NCI-H1048 (cell line): ENCODE measurements at regions not wholly inside any gene's neighbourhood (a gene's known extent, or its start where the extent isn't known, plus 50 kb on each side); places are given as distances from the start of the nearest gene placed in this dataset.
"Not testable (repeated sequence)": the region's sequence is repeated elsewhere in the genome, so short reads cannot be mapped to it uniquely, and the experiment has no call there.

ENCODE experiments used
- DNase-seq: peaks from one replicate; lab custom pipeline; 2025; lab: John Stamatoyannopoulos, UW

DNA sequence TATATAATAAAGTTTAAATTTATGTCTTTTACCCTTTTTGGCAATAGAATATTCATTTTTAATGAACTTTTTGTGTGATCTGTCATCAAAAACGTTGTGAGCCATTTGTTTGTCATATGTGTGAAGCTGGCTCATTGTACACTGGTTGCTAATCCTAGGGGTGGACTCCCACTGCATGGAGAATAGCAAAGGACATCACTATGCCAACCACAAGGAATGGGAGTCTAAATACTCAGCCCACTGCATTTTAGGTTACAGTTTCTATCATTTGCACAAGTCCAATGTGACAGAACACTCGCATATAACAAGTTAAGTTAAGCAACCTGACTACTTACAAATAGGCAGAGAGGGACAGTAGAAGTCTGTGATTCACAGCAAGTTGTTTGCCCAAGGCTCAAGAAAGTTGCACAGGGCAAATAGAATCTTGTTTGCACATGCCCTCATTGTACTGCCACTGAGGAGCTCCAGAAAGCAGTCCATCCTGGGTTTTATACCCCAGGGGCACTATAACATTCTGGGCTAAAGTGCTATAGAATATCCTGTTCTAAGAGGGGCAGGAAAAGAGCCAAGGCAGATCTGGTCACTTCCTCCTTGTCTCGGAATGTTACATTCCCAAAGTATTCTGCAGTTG, 545.9 kb upstream of the GCFC2 start:
- no peak for DNase-seq

DNA sequence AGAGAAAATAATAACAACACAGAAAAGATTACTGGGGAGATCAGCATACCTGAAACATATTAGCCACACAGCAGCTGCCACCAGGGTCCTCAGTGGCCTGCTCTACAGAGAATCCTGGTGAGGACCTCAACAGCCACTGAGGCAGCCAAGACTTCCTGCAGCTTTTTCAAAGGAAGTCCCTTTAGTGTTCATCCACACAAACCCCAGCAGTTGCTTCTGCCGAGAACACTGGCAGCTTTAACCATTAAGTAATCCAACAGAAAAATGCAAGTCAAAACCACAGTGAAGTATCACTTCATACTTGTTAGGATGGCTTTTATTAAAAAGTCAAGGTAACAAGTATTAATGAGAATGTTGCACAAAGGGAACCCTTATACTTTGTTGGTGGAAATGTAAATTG, 542.0 kb upstream of the GCFC2 start:
- DNase-seq: no peak

DNA sequence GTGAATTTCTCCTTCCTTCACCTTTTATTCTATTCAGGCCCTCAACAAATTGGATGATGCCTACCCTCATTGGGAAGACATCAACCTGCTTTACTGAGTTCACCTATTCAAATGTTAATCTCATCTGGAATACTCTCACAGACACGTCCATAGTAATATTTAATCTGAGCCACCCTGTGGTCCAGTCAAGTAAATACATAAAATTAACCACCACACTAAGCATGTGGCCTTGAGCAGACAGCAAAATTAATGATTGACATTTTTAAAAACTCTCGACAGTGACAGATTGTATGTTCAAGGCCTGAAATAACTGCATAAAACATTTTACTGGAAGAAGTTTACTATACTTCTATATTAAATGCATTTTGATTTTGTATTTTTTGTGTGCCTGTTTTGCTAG, 540.6 kb upstream of the GCFC2 start:
- no peak for DNase-seq

DNA sequence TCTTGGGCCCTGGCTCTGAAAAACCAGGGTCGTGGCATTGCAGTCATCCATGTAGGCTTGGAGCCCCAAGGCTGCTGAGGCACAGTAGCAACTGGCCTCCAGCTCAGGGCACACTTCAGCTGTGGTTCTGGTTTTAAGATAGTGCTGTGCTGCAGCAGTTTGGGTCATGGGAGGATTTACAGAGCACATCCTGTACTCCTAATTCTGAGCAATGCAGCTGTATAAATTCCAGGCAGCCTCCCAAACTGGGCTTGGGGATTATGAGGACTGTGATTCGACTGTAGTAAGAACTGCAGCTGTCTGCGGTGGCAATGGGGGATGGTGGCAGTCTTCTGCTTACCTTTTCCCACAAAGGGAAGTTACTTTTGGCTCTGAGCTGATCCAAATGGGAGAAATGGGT, 536.3 kb upstream of the GCFC2 start:
- DNase-seq: no peak

DNA sequence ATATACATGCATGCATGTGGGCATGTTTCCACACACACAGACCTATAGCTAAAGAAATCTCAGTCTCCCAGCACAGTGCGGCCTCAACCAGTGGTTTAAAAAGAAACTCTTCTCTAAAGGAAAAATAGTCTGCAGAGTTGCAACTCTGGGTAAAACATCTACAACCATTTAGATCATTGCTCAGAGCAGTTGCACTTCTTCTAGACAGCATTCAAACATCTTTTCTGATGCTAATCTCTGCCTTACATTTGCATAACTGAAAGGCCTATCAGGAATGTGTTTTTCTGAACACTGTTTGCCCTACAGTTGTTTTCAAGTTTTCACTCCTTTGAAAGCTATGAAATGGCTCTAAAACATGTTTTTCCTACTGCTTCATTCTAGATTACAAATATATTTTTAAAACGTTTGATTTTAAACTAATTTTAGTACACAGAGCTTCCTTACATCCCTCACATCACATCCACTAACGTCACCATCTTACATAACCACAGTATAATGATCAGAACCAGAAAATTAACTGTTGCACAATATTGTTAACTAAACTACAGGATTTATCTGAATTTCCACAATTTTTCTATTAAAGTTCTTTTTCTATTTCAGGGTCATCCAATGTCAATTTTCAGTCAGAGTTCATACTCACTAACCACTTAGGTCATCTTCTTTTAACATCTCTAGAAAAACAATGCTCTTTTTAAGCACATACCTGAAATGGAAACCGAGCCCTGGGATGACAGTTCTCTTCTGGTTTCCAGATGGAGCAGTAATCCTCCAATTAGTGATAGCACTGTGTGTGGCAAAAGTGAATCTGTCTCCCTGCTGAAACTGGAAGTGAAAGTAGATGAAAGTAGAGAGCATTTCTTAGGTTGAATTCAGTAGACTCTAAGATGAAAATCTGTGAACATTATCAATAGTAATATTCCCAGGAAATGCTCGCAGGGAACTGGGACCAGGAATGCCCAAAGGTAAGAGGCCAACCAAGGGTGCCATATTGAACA, 501.6 kb upstream of the GCFC2 start:
- DNase-seq: no peak

DNA sequence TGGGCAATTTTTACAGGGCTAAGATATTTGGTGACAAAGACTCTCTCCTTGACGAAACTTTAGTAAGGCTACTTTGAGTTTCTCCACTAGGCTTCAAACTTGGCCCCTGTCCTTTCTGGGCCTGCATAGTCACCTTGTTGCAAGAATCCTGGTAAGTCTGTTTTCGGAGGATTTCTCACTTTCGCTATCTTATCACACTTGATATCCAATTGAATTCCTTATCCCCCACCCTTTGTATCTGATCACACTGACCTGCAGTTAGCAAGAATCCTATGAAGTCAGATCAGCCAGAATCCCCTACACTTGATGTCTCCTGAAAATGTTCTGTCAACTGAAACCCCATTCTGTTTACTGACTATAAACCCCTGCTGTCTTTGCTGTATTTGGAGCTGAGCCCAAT, 499.8 kb upstream of the GCFC2 start:
- DNase-seq: no peak

DNA sequence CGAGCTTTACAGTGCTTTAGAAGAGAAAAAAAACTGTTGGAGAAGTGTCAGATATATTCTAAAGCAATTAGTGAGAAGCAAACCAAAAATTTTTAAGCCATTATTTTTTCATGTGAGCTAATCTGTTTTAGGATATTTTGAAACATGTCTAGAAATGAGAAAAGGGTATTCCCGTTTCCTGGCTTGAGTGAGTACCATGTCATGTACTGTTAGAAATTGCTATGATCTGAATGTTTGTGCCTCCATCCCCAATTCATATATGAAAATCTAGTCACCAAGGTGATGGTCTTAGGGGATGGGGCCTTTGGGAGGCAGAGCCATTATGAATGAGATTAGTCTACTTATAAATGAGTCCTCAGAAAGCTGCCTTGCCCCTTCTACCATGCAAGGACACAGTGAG, 493.3 kb upstream of the GCFC2 start:
- DNase-seq: no peak

DNA sequence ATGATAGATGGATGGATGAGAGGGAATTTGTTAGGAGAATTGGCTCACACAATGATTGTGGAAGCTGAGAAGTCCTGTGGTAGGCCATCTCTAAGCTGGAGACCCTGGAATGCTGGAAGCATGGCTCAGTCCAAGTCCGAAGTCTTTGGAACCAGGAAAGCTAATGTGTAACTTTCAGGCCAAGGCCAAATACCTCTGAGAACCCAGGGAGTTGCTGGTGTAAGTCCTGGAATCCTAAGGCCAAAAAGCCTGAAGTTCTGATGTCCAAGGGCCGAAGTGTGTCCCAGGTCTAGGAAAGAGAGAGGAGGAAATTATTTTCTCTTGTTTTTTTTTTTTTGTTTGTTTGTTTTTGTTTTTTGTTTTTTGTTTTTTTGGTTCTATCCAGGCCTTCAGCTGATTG, 492.2 kb upstream of the GCFC2 start:
- DNase-seq: no peak

DNA sequence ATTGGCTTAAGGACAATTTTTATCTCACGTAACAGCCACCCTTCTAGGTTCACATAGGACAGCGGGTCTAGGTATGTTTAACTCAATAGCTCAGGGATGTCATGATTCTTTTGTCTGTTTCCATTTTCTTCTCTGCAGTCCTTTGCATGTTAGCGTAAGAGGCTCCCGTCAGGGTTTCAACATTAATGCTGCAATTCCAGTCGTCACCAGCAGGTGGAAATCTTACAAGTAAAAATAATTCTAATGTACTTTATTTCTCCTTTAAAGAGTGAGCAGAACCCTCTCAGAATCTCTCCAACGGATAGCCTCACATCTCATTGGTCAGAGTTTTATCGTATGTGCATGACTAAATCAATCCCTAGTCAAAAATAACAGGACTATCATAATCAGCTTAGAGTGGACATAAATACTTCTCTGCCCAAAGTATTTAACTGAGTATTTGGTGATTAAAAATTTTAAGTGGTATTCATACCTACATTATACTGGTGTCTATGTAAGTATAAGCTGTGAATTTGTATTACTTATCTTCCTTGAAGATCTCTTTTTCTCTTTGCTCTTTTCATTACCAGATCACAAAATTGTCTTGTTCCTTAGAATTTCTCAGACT, 487.2 kb upstream of the GCFC2 start:
- peak; percentile 22 for DNase-seq

DNA sequence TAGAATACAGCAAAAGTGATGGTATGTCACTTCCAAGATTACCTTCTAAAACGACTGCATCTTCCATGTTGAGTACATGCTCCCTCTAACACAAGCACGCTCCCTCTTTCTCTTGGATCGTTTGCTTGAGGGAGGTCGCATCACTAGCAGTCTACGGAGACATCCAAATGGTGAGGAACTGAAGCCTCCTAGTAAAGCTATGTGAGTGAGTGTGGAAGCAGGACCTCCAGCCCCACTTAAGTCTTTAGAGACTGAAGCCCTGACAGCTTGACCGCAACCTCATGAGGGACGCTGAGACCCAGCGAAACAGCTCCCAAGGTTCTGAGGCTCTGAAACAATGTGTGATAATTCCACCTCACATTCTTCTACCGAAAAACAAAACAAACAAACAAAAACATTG, 486.7 kb upstream of the GCFC2 start:
- DNase-seq: no peak

DNA sequence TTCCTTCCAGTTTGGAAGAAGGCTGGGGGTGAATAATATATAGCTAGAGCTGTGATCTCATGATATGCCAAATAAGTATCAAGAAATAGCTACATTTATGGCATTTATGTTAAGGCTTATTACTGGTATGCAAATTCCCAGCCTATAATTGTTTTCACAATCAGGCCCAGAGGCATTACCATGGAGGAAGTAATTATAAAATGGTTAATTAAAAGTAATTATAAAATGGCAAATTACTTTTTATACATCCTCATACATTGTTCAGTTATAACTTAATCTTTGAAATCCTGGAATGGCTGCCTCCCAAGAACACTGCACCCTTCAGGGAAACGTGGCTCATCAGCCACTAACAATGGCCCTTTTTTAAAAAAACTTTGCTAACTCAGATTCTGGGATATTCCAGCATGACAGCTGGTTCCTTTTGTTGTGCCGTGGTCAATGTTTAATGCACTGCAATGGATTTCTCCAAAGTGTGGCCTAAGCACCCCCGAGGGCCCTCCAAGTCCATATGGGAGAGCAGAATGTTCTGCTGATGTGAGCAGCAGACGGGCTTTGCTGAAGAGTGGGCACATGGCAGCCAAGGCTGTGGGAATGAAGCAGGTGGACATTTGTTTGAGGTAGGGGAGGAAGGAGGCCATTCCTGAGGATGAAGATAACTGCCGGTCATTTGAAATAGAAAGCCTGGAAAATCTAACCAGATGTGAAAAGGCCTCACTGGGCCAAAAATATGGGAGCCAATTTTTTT, 483.5 kb upstream of the GCFC2 start:
- DNase-seq: no peak

DNA sequence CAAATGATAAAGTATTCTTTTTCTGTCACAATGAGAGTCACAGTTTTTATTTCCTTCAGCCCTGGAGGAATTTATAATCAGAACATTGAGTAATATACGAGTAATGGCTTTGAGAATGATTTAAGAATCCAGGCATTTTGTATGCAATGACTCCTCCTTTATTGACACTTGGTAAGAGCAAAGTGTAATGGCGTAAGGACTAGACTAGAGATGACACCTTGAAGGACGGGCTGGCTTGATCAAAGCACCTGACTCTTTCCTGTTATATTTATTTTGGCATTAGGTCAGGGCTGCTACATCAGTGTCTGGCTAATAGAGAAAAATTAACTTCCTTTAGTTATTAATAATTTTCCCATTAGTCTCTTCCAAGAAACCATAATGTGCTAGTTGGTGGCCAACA, 482.4 kb upstream of the GCFC2 start:
- DNase-seq: no peak

DNA sequence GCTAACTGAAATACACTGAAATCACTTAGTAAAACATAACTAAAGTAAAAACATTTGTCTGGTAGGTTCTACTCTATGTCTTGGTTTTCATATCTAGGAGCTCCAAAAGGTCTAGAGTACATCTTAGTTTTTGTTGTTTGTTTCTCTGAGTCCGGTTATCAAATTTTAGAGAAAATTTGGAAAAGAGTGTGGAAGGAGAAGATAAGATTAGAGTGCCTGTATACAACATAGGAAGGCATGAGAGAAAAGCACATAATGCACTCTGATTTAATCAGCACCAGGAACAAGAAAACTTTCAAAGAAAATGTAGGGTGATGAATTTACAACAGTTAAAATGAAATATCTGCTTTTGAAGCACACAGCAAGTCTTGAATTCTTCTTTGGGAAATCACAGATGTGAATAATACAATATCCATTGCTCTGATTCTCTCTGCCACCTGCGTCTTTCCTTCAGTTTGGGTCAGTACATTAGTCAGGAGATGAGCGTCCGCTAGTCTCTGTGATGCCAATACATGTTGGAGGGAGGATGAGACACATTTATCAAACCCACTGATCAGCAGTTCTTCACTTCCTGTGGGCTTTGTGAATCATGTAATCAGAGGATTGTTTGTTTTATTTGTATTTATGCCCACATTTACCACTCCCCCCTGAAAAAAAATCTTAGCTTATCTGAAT, 477.8 kb upstream of the GCFC2 start:
- DNase-seq: no peak

DNA sequence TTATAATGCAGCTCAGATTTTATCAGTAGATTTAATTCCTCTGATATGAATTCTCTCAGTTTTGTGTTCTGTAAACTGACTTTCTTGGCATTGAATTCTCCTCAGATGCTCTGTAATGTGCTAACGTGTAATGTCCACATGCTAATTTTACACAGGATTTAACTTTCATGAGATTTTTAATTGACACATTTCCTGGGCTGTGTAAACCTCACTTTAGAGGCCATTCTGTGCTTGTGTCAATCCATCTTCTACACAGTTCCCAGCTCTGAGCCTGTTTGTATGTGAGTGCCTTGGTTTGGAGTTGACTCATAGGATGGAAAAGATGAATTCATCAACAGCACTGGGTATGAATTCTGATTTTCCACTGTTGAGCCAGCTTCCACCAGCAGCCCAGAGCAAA, 476.7 kb upstream of the GCFC2 start:
- DNase-seq: no peak

DNA sequence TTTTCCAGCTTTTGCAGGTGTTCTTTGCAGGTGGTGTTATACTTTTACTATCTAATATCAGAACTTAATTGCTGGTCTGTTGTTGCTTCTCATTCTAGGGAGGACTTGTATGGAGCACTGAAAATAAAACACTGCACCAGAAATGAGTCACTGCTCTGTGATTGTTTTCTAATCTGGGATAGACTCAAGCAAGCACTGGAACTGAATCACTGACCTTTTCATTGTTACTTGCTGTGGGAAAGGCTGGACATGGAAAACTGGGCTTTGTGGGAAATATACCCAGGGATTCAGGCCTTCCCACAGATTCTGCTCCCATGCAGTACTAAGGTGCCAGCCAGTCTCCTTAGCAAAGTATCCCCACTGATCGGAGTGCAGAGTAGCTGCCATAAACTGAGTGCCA, 470.0 kb upstream of the GCFC2 start:
- no peak for DNase-seq

DNA sequence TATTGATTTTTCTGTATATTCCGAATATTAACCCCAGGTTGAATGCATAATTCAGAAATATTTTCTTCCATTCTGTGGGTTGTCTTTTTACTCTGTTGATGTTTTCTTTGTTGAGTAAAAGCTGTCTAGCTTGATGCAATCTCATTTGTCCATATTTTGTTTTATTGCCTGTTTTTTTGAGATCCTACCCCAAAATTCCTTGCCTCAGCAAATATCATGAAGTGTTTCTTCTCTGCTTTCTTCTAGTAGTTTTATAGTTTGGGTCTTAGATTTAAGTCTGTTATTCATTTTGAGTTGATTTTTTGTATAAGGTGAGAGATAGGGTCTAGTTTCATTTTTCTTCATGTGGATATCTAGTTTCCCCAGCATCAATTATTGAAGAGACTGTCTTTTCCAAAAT, 467.9 kb upstream of the GCFC2 start:
- no peak for DNase-seq

DNA sequence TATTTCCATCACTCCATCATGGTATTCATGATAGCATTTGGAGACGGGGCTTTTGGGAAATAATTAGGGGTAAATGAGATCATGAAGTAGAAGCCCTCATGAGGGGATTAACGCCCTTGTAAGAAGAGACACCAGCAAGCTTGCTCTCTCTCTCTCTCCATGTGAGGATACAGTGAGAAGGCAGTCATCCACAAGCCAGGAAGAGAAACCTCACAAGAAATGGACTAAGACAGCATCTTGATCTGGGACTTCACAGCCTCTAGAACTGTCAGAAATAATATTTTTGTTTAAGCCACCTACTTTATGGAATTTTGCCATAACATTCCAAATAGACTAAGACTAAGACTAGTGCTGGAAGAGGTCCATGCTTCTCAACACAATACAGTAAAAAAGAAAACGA, 464.6 kb upstream of the GCFC2 start:
- no peak for DNase-seq

DNA sequence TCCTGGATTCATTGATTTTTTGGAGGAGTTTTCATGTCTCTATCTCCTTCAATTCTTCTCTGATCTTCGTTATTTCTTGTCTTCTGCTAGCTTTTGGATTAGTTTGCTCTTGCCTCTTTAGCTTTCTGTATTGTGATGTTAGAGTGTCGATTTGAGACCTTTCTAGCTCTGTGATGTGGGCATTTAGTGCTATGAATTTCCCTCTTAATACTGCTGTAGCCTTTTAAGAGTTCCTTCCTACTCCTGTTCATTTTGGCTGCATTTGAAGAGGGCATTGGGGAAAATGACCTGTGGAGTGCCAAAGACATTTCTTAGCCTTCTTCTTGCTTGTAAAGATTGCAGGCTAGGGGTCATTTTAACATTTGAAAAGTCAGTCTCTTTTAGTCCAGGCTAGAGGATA, 463.8 kb upstream of the GCFC2 start:
- no peak for DNase-seq

DNA sequence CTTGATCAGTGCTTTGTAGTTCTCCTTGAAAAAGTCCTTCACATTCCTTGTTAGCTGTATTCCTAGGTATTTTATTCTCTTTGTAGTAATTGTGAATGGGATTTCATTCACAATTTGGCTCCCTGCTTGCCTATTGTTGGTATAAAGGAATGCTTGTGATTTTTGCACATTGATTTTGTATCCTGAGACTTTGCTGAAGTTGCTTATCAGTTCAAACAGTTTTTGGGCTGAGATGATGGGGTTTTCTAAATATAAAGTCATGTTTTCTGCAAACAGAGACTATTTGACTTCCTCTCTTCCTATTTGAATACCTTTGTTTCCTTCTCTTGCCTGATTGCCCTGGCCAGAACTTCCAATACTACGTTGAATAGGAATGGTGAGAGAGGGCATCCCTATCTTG, 462.5 kb upstream of the GCFC2 start:
- DNase-seq: not testable (repeated sequence)

DNA sequence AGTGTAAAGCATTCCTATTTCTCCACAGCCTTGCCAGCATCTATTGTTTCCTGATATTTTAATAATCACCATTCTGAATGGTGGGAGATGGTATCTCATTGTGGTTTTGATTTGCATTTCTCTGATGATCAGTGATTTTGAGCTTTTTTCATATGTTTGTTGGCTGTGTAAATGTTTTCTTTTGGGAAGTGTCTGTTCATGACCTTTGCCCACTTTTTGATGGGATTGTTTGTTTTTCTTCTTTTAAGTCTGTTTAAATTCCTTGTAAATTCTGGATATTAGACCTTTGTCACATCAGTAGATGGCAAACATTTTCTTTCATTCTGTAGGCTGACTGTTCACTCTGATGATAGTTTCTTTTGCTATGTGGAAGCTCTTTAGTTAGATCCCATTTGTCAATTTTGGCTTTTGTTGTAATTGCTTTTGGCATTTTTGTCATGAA, 461.5 kb upstream of the GCFC2 start:
- not testable (repeated sequence) for DNase-seq

DNA sequence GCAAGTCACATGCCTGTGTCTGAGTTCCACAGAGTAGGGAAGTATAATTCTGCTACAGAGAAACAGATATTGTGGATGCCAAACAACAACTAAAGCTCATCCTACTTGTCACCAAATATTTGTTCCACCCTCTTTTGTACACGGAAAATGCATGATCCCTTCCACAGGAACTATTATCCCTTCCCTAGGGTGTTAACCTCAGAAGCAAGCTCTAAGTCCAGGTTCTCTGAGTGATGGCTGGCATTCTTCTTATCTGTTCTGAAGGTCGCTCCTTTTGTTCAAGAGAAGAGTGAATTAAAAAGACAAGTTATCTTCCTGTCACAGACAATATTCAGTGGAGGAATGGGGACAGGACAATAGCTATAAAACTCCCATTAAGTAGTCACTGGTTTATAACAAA, 460.1 kb upstream of the GCFC2 start:
- DNase-seq: no peak

DNA sequence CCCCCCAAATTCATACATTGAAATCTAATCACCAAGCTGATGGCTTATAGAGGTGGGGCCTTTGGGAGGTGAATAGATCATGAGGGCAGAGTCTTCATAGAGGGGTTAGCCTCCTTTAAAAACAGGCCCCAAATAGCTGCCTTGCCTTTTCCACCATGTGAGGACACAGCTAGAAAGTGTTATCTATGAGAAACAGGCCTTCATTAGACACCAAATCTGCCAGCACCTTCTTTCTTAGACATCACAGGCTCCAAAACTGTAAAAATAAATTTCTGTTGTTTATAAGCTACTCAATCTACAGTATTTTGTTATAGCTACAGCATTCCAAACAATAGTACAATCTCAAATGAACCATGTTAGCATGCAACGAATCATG, 459.3 kb upstream of the GCFC2 start:
- DNase-seq: no peak
